HCT116 (cell line): ENCODE measurements at regions not wholly inside any gene's neighbourhood (a gene's known extent, or its start where the extent isn't known, plus 50 kb on each side); places are given as distances from the start of the nearest gene placed in this dataset.

Experiments used
- ATAC-seq: fragments of 200-7000 bp; cut with Tn5 transposase; 2 replicates; pipeline ENCODE4 v1.9.1; 2020; ENCODE audit warnings: mild to moderate bottlenecking, moderate library complexity
- BruUV-seq: library from RNA; stranded (reverse); fragments of 400-500 nt; replicated peaks from 2 replicates; lab custom pipeline; 2021; lab: Mats Ljungman, UMichigan
- CTCF ChIA-PET: fragments of 300-600 bp; sonication (Branson Sonifier 250); formaldehyde crosslinking; loops from one replicate; lab custom pipeline; 2021; ENCODE audit warnings: antibody characterized with exemption; lab: Charles Lee
- POLR2A ChIA-PET: fragments of 300-600, 350-600 bp; sonication (Branson Sonifier 250); formaldehyde crosslinking; loops from one replicate; lab custom pipeline; 2021; ENCODE audit warnings: antibody characterized with exemption; lab: Charles Lee
- RAD21 ChIA-PET, 2 experiments: fragments of 300-600 bp; sonication (Branson Sonifier 250); formaldehyde crosslinking; loops; one replicate each; lab custom pipeline; 2023; ENCODE audit warnings: low total read pairs in 2 of 2; ENCODE audit not compliant: uncharacterized antibody in 2 of 2, unreplicated experiment in 2 of 2, low non-redundant PET in 1 of 2; lab: Charles Lee
- DNase-seq: peaks from one replicate; pipeline ENCODE4 v3.0.0-alpha.2; 2010; ENCODE audit warnings: low read depth, low spot score
- H2AFZ ChIP-seq: fragments of 200-600 bp; shearing (Covaris generic), sonication (generic); 2 replicates; pipeline ENCODE4 v1.6.1; 2017; ENCODE audit warnings: low read depth, mixed run types, mixed read lengths, antibody characterized with exemption, low read length; ENCODE audit not compliant: poor library complexity, severe bottlenecking
- H3K27ac ChIP-seq: 2 replicates; pipeline ENCODE4 v1.5.1; 2012; ENCODE audit warnings: low read depth, low read length
- H3K27me3 ChIP-seq: fragments of 200-600 bp; sonication (generic); 2 replicates; pipeline ENCODE4 v1.6.1; 2016; ENCODE audit warnings: mixed run types, low read length, mixed read lengths; ENCODE audit not compliant: insufficient read depth
- H3K36me3 ChIP-seq, 2 experiments: fragments of 200-500 bp in 1 of 2; fragments of 200-600 bp in 1 of 2; sonication (Bioruptor generic) in 1 of 2; sonication (generic) in 1 of 2; 2 replicates each; pipeline versions ENCODE4 v1.5.1 to v1.6.1; 2014 to 2016; ENCODE audit warnings: low read length in 2 of 2, inconsistent platforms in 1 of 2, mixed read lengths in 1 of 2, mixed run types in 1 of 2; ENCODE audit not compliant: insufficient read depth in 2 of 2, control insufficient read depth in 1 of 2
- H3K4me1 ChIP-seq, 2 experiments: fragments of 200-600 bp in 1 of 2; sonication (generic) in 1 of 2; 2 replicates each; pipeline versions ENCODE4 v1.5.1 to v1.6.1; 2012 to 2017; ENCODE audit warnings: low read length in 2 of 2, inconsistent platforms in 1 of 2, mild to moderate bottlenecking in 1 of 2, mixed read lengths in 1 of 2, mixed run types in 1 of 2, moderate library complexity in 1 of 2; ENCODE audit not compliant: insufficient read depth in 2 of 2, control insufficient read depth in 1 of 2
- H3K4me2 ChIP-seq: fragments of 200-600 bp; sonication (generic); 2 replicates; pipeline ENCODE4 v1.6.1; 2017; ENCODE audit warnings: mixed run types, low read length, mixed read lengths
- H3K4me3 ChIP-seq, 2 experiments: fragments of 200-600 bp in 1 of 2; sonication (generic) in 1 of 2; replicated peaks in 1 of 2; 2 replicates each; pipeline ENCODE4 v1.5.1; 2011 to 2016; ENCODE audit warnings: low read length in 2 of 2, control low read depth in 1 of 2, low read depth in 1 of 2, mild to moderate bottlenecking in 1 of 2, mixed read lengths in 1 of 2, mixed run types in 1 of 2
- H3K79me2 ChIP-seq: fragments of 200-600 bp; sonication (generic); 2 replicates; pipeline ENCODE4 v1.6.1; 2017; ENCODE audit warnings: mild to moderate bottlenecking, mixed run types, low read length, moderate library complexity, mixed read lengths; ENCODE audit not compliant: insufficient read depth
- H3K9ac ChIP-seq: fragments of 200-600 bp; sonication (generic); 2 replicates; pipeline ENCODE4 v1.6.1; 2016; ENCODE audit warnings: low read length, mixed read lengths
- H3K9me2 ChIP-seq: fragments of 200-600 bp; sonication (generic), shearing (Covaris generic); 2 replicates; pipeline ENCODE4 v1.6.1; 2017; ENCODE audit warnings: mixed run types, mild to moderate bottlenecking, moderate library complexity; ENCODE audit not compliant: insufficient read depth
- H3K9me3 ChIP-seq, 2 experiments: fragments of 200-500 bp in 1 of 2; fragments of 200-600 bp in 1 of 2; sonication (Bioruptor generic) in 1 of 2; sonication (generic) in 1 of 2; 2 replicates each; pipeline ENCODE4 v1.6.1; 2014 to 2017; ENCODE audit warnings: low read length in 2 of 2, mixed read lengths in 2 of 2, inconsistent platforms in 1 of 2, low read depth in 1 of 2, mild to moderate bottlenecking in 1 of 2, mixed run types in 1 of 2, moderate library complexity in 1 of 2; ENCODE audit not compliant: control insufficient read depth in 1 of 2, insufficient read depth in 1 of 2
- H4K20me1 ChIP-seq: fragments of 200-600 bp; sonication (generic), shearing (Covaris generic); 2 replicates; pipeline ENCODE4 v1.6.1; 2017; ENCODE audit warnings: mixed run types, mild to moderate bottlenecking, moderate library complexity; ENCODE audit not compliant: insufficient read depth
- ATF3 ChIP-seq: IDR thresholded peaks from 2 replicates; pipeline ENCODE4 v1.6.1; 2012
- CBX3 ChIP-seq: IDR thresholded peaks from 2 replicates; pipeline ENCODE4 v1.6.1; 2012; ENCODE audit warnings: low read depth
- CEBPB ChIP-seq: IDR thresholded peaks from 2 replicates; pipeline ENCODE4 v1.6.1; 2012; ENCODE audit warnings: low read depth
- EGR1 ChIP-seq: IDR thresholded peaks from 2 replicates; pipeline ENCODE4 v1.6.1; 2012; ENCODE audit warnings: low read depth
- ELF1 ChIP-seq: IDR thresholded peaks from 2 replicates; pipeline ENCODE4 v1.6.1; 2012; ENCODE audit warnings: low read depth, borderline replicate concordance
- EZH2 ChIP-seq: fragments of 200-600 bp; sonication (generic); IDR thresholded peaks from 2 replicates; pipeline ENCODE4 v1.6.1; 2017; ENCODE audit warnings: antibody characterized with exemption, mixed run types
- EZH2phosphoT487 ChIP-seq: fragments of 200-600 bp; IDR thresholded peaks from 2 replicates; pipeline ENCODE4 v1.6.1; 2018; ENCODE audit warnings: antibody characterized with exemption, borderline replicate concordance
- JUND ChIP-seq: IDR thresholded peaks from 2 replicates; pipeline ENCODE4 v1.6.1; 2012
- POLR2A ChIP-seq: IDR thresholded peaks from 2 replicates; pipeline ENCODE4 v1.7.0; 2011; ENCODE audit warnings: borderline replicate concordance; ENCODE audit not compliant: insufficient read depth, insufficient read length; ENCODE audit errors: extremely low read depth
- POLR2AphosphoS5 ChIP-seq: IDR thresholded peaks from 2 replicates; pipeline ENCODE4 v1.6.1; 2011; ENCODE audit warnings: mild to moderate bottlenecking, low read depth, low read length, moderate library complexity
- RAD21 ChIP-seq: IDR thresholded peaks from 2 replicates; pipeline ENCODE4 v1.6.1; 2012; ENCODE audit warnings: low read depth, mild to moderate bottlenecking
- SIN3A ChIP-seq: IDR thresholded peaks from 2 replicates; pipeline ENCODE4 v1.6.1; 2012; ENCODE audit warnings: low read depth
- SRF ChIP-seq: IDR thresholded peaks from 2 replicates; pipeline ENCODE4 v1.6.1; 2012; ENCODE audit warnings: low read depth
- YY1 ChIP-seq: IDR thresholded peaks from 2 replicates; pipeline ENCODE4 v1.6.1; 2011; ENCODE audit warnings: low read length, low read depth, moderate library complexity, mild to moderate bottlenecking; ENCODE audit not compliant: insufficient replicate concordance; ENCODE audit errors: extremely low read depth
- ZNF274 ChIP-seq: fragments of 200-500 bp; sonication (Bioruptor generic); IDR thresholded peaks from 2 replicates; pipeline ENCODE4 v1.6.1; 2014; ENCODE audit warnings: mild to moderate bottlenecking, low read depth, low read length, inconsistent platforms
- intact Hi-C: fragments of 100-400 bp; cut with micrococcal nuclease; formaldehyde crosslinking; loops from 2 replicates; pipeline ENCODE4 v1.10.0; 2022
- TF ChIP-seq, protein P1 (sequence below), 3 experiments: fragments of 200-600 bp in 1 of 3; sonication (generic) in 1 of 3; IDR thresholded peaks in 2 of 3; conservative IDR thresholded peaks in 1 of 3; 2 replicates each; pipeline ENCODE4 v1.5.1; 2012 to 2017; ENCODE audit warnings: low read depth in 2 of 3, low read length in 2 of 3, antibody characterized with exemption in 1 of 3, borderline replicate concordance in 1 of 3, control low read depth in 1 of 3, mild to moderate bottlenecking in 1 of 3, mixed read lengths in 1 of 3, mixed run types in 1 of 3, moderate library complexity in 1 of 3; ENCODE audit not compliant: insufficient read depth in 1 of 3

GRCh38 chr9:91033270-91033669, 231.7 kb downstream of the SYK start:
- TF ChIP-seq ELF1 (no peak), SRF (no peak), ATF3 (no peak), JUND (no peak), ZNF274 (no peak), CBX3 (no peak), CEBPB (no peak), POLR2AphosphoS5 (no peak), EZH2phosphoT487 (no peak), EGR1 (no peak), POLR2A (no peak), YY1 (no peak), SIN3A (no peak), RAD21 (no peak), EZH2 (no peak)
- TF ChIP-seq, protein P1, sequence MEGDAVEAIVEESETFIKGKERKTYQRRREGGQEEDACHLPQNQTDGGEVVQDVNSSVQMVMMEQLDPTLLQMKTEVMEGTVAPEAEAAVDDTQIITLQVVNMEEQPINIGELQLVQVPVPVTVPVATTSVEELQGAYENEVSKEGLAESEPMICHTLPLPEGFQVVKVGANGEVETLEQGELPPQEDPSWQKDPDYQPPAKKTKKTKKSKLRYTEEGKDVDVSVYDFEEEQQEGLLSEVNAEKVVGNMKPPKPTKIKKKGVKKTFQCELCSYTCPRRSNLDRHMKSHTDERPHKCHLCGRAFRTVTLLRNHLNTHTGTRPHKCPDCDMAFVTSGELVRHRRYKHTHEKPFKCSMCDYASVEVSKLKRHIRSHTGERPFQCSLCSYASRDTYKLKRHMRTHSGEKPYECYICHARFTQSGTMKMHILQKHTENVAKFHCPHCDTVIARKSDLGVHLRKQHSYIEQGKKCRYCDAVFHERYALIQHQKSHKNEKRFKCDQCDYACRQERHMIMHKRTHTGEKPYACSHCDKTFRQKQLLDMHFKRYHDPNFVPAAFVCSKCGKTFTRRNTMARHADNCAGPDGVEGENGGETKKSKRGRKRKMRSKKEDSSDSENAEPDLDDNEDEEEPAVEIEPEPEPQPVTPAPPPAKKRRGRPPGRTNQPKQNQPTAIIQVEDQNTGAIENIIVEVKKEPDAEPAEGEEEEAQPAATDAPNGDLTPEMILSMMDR (IDR thresholded peaks at IDR 0.05 in 2 of 3, conservative IDR thresholded peaks at IDR 0.05 in 1 of 3; ENCODE audit: borderline replicate concordance in 1 of 3, insufficient read depth in 1 of 3, low read depth in 2 of 3, low read length in 2 of 3): no peak
- no peak overlapping the region for H3K4me2 ChIP-seq
- BruUV-seq: no TSS peak
- no peaks in the 10 kb centered on the region for H3K9me3 ChIP-seq
- RAD21 ChIA-PET: no interaction called here
- intact Hi-C loops: no loop called here
- ATAC-seq: no peak
- H3K27ac ChIP-seq: no peak overlapping the region
- peaks cover 14 to 20% of the 10 kb centered on the region in 2 experiments for H3K4me1 ChIP-seq
- no peaks in the 10 kb centered on the region for H4K20me1 ChIP-seq
- no peaks in the 10 kb centered on the region for H3K9me2 ChIP-seq
- no peak overlapping the region for H3K9ac ChIP-seq
- no peak for DNase-seq
- no peaks in the 10 kb centered on the region for H3K36me3 ChIP-seq
- CTCF ChIA-PET: interaction anchor here (0.6 to 1.4 kb wide), 4 partner anchors 16 to 560 kb away, joined by 3 to 5 read pairs (median 4); no protein-coding TSS in a partner anchor
- H3K27me3 ChIP-seq: no peaks in the 10 kb centered on the region
- POLR2A ChIA-PET: no interaction called here
- no peaks in the 10 kb centered on the region for H3K79me2 ChIP-seq
- H3K4me3 ChIP-seq: no peak overlapping the region
- H2AFZ ChIP-seq: no peak overlapping the region
